HEK293T (cell line): ENCODE measurements at regions not wholly inside any gene's neighbourhood (a gene's known extent, or its start where the extent isn't known, plus 50 kb on each side); places are given as distances from the start of the nearest gene placed in this dataset.

ENCODE experiments used
- ARNT ChIP-seq: fragments of 450-650 bp; IDR thresholded peaks from 2 replicates; pipeline ENCODE4 v1.6.1; 2017; ENCODE audit warnings: mild to moderate bottlenecking
- BHLHE40 ChIP-seq: fragments of 450-650 bp; IDR thresholded peaks from 2 replicates; pipeline ENCODE4 v1.6.1; 2016; ENCODE audit warnings: mild to moderate bottlenecking, moderate library complexity, borderline replicate concordance
- CTBP1 ChIP-seq: fragments of 450-650 bp; IDR thresholded peaks from 2 replicates; pipeline ENCODE4 v1.6.1; 2016; ENCODE audit warnings: borderline replicate concordance
- FOXA1 ChIP-seq: fragments of 450-650 bp; IDR thresholded peaks from 2 replicates; pipeline ENCODE4 v1.6.1; 2016; ENCODE audit warnings: mild to moderate bottlenecking
- FOXK2 ChIP-seq: fragments of 450-650 bp; IDR thresholded peaks from 2 replicates; pipeline ENCODE4 v1.6.1; 2016; ENCODE audit warnings: mild to moderate bottlenecking
- SP1 ChIP-seq: fragments of 450-650 bp; IDR thresholded peaks from 2 replicates; pipeline ENCODE4 v1.6.1; 2017
- SUZ12 ChIP-seq: fragments of 450-650 bp; IDR thresholded peaks from 2 replicates; pipeline ENCODE4 v1.6.1; 2016; ENCODE audit warnings: mild to moderate bottlenecking

- TF ChIP-seq BHLHE40 (no peak), FOXA1 (no peak), SP1 (no peak), CTBP1 (no peak), ARNT (no peak), FOXK2 (no peak), SUZ12 (no peak)
These were observed 997.3 kb downstream of the REEP3 start for GRCh38 chr10:64518456-64518855.
